SK-N-SH (cell line): ENCODE measurements at regions not wholly inside any gene's neighbourhood (a gene's known extent, or its start where the extent isn't known, plus 50 kb on each side); places are given as distances from the start of the nearest gene placed in this dataset.

Source experiments
- GABPA ChIP-seq: IDR thresholded peaks from 2 replicates; pipeline ENCODE4 v1.4.0; 2012; ENCODE audit warnings: low read depth, mild to moderate bottlenecking
- JUND ChIP-seq: IDR thresholded peaks from 2 replicates; pipeline ENCODE4 v1.4.0; 2012

- no peak for TF ChIP-seq GABPA
- no peak for TF ChIP-seq JUND
These were observed 506.0 kb upstream of the FAM241A start for GRCh38 chr4:111639120-111639690.
